D341Med (cell line): ENCODE measurements at regions not wholly inside any gene's neighbourhood (a gene's known extent, or its start where the extent isn't known, plus 50 kb on each side); places are given as distances from the start of the nearest gene placed in this dataset.
"Not testable (repeated sequence)": the region's sequence is repeated elsewhere in the genome, so short reads cannot be mapped to it uniquely, and the experiment has no call there.

Experiments
- DNase-seq: peaks from one replicate; pipeline ENCODE4 v3.0.0; 2012; ENCODE audit warnings: low spot score

DNA sequence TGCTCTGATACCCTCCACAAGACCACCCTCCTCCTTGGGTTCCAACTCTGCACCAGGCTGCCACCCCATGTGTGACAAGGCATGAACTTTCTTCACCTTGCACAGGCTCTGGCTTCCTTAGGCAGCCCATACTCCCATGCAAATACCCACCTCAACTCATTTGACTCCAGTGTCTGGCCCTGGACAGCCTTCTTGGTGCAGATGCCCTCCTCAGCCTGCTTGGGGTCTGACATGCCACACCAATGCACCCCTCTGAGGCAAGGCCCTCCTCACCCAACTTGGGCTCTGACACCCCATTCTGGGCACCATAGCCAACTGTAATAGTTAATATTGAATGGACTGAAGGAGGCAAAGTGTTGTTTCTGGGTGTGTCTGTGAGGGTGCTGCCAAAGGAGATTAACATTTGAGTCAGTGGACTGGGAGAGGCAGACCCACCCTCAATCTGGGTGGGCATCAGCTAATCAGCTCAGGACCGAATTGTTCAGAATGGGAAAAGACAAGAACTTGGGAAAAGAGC is 115.0 kb upstream of the EPB41L4A start:
- no peak for DNase-seq

- DNase-seq: no peak
Observed at GRCh38 chr5:112534611-112535255, 115.7 kb upstream of the EPB41L4A start.

DNA sequence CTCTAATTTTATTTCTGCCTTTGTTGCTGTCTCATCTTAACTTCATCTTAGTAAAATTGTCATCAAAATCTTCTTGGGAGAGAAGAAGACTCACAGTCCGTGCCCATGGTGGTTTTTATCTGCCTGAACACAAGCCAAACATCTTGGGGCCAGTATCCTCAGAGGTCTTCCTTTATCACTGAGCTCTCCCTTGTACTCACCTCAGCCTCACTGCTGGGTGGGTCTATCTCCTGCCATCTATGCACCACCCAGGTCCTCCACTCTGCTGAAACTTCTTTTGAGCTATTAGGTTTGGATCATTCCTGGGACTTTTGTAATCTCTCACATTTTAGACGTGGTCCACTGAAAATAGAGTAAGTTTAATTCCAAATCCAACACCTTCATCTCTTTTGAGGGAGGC is 116.3 kb upstream of the EPB41L4A start:
- no peak for DNase-seq

DNA sequence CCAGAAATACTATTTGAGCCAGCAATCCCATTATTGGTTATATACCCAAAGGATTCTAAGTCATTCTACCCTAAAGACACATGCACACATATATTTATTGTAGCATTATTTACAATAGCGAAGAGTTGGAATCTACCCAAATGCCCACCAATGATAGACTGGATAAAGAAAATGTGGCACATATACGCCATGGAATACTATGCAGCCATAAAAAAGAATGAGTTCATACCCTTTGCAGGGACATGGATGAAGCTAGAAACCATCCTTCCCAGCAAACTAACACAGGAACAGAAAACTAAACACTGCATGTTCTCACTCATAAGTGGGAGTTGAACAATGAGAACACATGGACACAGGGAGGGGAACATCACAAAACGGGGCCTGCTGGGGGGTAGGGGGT is 125.5 kb upstream of the EPB41L4A start:
- DNase-seq: not testable (repeated sequence)

DNA sequence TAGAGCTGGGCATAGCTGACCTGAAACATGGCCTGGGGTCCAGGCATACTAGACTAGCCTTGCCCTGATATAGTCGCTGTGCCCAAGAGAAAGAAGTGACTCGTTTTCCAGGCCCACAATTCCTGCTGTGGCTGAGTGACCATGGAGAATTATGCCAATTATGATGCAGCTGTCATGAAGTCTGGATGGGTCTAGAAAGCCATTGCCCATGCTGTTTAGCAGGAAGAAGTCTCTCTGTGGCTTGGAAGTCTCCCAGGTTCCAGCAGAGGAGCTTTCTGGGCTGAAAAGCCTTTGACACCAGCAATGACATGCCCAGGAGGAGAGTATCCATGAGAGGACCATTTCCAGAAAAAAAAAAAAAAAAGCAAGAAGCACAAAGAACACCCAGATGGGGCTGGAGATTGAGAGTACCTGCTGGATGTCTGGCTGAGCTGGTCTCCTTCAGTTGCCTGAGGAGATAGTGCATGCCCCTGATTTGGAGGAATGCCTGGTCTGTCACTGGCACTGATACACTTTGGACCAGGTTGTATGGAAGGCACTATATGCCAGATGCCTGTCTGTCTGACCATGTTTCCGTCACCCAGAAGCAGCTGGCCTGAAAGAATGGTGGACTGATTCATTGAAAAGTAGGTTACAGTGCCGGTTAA is 128.0 kb upstream of the EPB41L4A start:
- no peak for DNase-seq

GRCh38 chr5:112548246-112548881 is 129.3 kb upstream of the EPB41L4A start:
- DNase-seq: no peak

- DNase-seq: no peak
Observed at GRCh38 chr5:112549127-112549526, 130.1 kb upstream of the EPB41L4A start.

- no peak for DNase-seq
Observed at GRCh38 chr5:112549605-112550166, 130.6 kb upstream of the EPB41L4A start.

DNA sequence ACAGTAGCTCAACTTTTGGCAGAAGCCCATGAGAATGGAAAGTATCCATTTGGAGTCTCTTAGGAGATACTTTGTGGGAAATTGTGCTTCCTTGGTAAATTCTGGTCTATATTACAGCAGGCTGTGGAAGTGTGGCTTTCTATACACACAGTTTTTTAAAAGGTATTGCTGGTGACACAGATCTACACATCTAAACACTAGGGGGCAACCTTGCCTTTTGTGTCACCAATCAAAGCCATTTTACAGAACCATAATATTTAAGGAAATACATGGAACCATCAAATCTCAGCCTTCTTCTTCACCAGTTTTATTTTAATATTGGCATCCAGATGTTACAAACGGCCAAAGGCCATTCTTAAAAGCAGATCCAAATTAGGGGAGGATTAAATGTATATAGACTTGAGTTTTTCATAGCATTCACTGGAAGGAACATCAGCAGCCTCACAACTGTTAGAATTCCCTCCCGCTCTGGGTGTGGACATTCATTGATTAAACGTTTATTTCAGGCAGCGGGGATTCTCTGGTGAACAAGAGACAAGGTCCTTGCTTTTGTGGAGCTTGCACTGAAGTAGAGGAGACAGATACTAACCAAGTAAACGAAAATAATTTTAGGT is 132.4 kb upstream of the EPB41L4A start:
- peak; percentile 54 for DNase-seq

GRCh38 chr5:112552216-112552615 is 133.1 kb upstream of the EPB41L4A start:
- DNase-seq: no peak

- DNase-seq: no peak
Observed at GRCh38 chr5:112552791-112553190, 133.7 kb upstream of the EPB41L4A start.

DNA sequence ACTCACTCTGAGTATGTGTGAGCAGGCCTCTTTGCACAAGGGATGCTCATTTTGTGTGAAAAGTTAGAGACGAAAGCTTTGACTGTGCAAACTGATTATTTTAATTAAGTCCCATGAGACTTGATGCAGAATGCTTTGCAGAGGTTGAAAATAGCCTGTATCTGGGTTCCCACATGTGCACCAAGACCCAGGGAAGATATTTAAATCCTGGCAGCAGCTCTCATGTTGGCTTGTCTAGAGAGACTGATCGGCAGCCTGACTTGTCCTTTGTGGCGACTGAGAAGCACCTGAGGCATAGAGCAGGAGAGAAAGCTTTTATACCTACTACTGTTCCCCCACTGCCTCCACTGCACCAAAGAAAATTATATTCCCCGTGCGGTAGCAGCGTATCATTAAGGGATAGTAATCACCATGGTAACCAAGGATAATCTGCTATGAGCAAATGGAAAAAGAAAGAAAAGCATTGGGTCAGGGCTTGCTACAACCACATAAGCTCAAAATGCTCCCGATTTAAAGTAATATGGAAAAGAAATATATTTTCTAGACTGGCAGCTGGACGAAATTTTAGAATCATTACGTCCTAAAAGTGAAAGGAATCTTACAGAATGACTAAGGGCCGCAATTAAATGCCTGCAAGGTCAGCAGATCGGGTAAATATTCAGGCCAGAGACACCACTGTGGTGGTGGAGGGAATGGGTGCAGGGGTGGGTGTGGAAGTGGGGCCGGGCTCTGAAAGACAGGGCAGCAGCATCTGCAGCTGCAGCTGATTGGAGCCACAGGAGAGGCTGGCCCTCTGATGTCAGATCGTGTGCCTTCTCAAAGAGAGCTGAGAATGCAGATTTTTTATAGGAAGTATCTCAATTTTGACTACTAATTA is 135.3 kb upstream of the EPB41L4A start:
- DNase-seq: no peak

DNA sequence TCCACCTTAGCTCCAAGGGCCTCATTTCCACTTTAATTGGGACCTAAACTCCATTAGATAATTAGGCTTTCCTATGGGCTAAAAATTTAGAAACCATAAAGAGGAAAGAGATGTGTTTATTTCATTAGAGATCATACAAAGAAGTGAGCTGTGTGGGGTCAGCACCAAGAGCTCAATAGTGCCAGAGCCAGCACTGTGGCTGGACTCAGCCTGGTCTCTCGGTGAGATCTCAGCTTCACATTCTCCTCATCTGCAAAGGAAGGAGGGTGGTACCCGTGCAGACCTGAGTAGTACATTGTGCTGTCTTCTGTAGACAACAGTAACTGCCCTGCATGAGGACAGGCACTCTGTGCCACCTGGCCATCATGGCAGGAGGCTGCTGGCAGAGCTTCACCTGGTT is 136.1 kb upstream of the EPB41L4A start:
- DNase-seq: no peak

DNA sequence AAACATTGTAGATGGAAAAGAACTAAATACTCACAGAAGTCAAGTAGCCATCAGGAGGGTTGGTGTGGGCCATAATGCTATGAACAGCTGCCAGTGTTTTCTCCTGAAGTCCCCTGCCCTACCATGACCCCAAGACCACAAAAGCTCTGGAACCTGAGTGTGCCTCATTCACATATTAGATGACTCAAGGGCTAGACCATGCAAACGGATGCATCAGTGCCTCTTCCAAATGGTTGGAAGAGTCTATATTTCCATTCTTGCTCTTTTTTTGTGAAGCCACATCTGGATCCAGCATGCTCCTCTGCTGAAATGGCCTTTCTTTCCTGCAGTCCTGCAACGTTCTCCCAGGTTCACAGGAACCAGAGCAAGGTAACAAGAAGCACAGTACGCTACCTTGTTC is 136.6 kb upstream of the EPB41L4A start:
- DNase-seq: no peak

GRCh38 chr5:112559501-112559900 is 140.4 kb upstream of the EPB41L4A start:
- not testable (repeated sequence) for DNase-seq

DNA sequence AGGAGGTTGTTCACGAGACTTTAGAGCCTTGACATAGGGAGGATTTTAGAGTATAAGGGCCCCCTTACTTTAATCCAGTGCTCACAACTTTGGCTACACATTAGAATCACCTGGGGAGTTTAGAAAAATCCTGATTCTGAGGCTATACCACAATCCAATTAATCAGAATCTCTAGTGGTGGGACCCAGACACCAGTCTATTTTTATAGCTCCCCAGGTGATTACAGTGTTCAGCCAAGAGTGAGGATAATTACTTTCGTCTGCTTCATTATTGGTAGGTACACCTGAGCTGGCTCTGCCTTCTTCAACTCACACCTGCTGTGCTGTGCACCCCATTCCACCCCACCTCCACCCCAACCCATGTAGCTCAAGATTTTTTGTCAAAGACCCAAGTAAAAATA is 141.3 kb upstream of the EPB41L4A start:
- no peak for DNase-seq

- no peak for DNase-seq
Observed at GRCh38 chr5:112563169-112563826, 144.2 kb upstream of the EPB41L4A start.

DNA sequence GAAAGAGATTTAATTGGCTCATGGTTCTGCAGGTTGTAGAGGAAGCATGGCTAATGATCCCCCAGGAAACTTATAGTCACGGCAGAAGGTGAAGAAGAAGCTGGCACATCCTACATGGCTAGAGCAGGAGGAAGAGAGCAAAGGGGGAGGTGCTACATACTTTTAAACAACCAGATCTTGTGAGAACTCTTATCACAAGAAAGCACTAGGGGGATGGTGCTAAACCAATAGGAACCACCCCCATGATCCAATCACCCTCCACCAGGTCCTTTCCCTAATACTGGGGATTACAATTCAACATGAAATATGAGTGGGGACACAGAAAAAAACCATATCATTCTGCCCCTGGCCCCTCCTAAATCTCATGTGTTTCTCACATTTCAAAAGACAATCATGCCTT is 147.2 kb upstream of the EPB41L4A start:
- no peak for DNase-seq

GRCh38 chr5:112569596-112569995 is 150.5 kb upstream of the EPB41L4A start:
- DNase-seq: no peak

GRCh38 chr5:112570708-112571444 is 151.8 kb upstream of the EPB41L4A start:
- DNase-seq: no peak
